Neural cell (in vitro differentiated cells): ENCODE measurements at regions not wholly inside any gene's neighbourhood (a gene's known extent, or its start where the extent isn't known, plus 50 kb on each side); places are given as distances from the start of the nearest gene placed in this dataset.

Experiments used
- H2AFZ ChIP-seq: fragments of 200-600, 300-800 bp; sonication (generic), shearing (Covaris generic); 2 replicates; pipeline ENCODE4 v1.6.0; 2014; ENCODE audit warnings: low read depth, mild to moderate bottlenecking, antibody characterized with exemption, low read length, moderate library complexity
- H3F3A ChIP-seq: fragments of 200-600 bp; shearing (Covaris generic); 2 replicates; pipeline ENCODE4 v1.6.1; 2016; ENCODE audit warnings: mild to moderate bottlenecking, moderate library complexity, mixed read lengths, antibody characterized with exemption, low read length; ENCODE audit not compliant: insufficient read depth, poor library complexity, severe bottlenecking
- H3K27ac ChIP-seq: fragments of 200-600, 300-800 bp; sonication (generic), shearing (Covaris generic); 2 replicates; pipeline ENCODE4 v1.5.1; 2014; ENCODE audit warnings: mild to moderate bottlenecking, low read length, moderate library complexity
- H3K27me3 ChIP-seq: fragments of 300-800, 200-600 bp; sonication (generic), shearing (Covaris generic); 2 replicates; pipeline ENCODE4 v1.6.0; 2014; ENCODE audit warnings: mild to moderate bottlenecking, low read depth, low read length, moderate library complexity; ENCODE audit not compliant: insufficient read depth
- H3K36me3 ChIP-seq: fragments of 300-800, 200-600 bp; sonication (generic), shearing (Covaris generic); 2 replicates; pipeline ENCODE4 v1.5.1; 2014; ENCODE audit warnings: mild to moderate bottlenecking, antibody characterized with exemption, low read length, moderate library complexity; ENCODE audit not compliant: insufficient read depth
- H3K4me2 ChIP-seq: fragments of 300-800, 200-600 bp; sonication (generic), shearing (Covaris generic); 2 replicates; pipeline ENCODE4 v1.6.0; 2014; ENCODE audit warnings: mild to moderate bottlenecking, low read length
- H3K4me3 ChIP-seq: fragments of 300-800, 200-600 bp; sonication (generic), shearing (Covaris generic); 2 replicates; pipeline ENCODE4 v1.5.1; 2014; ENCODE audit warnings: mild to moderate bottlenecking, low read length, moderate library complexity
- H3K79me2 ChIP-seq: fragments of 200-600 bp; shearing (Covaris generic); replicated peaks from 2 replicates; pipeline ENCODE4 v1.6.0; 2014; ENCODE audit warnings: mild to moderate bottlenecking, low read length, moderate library complexity; ENCODE audit not compliant: insufficient read depth
- H3K9ac ChIP-seq: fragments of 300-800, 200-600 bp; sonication (generic), shearing (Covaris generic); 2 replicates; pipeline ENCODE4 v1.6.1; 2016; ENCODE audit warnings: mild to moderate bottlenecking, low read length, mixed read lengths
- H3K9me2 ChIP-seq: fragments of 200-600 bp; shearing (Covaris generic); 2 replicates; pipeline ENCODE4 v1.6.1; 2016; ENCODE audit warnings: mild to moderate bottlenecking, low read length, mixed read lengths; ENCODE audit not compliant: insufficient read depth
- H3K9me3 ChIP-seq: fragments of 200-600, 300-800 bp; sonication (generic), shearing (Covaris generic); 2 replicates; pipeline ENCODE4 v1.6.1; 2016; ENCODE audit warnings: mild to moderate bottlenecking, mixed run types, low read length, moderate library complexity, mixed read lengths
- H4K20me1 ChIP-seq: fragments of 200-600 bp; shearing (Covaris generic); 2 replicates; pipeline ENCODE4 v1.6.1; 2016; ENCODE audit warnings: mild to moderate bottlenecking, mixed run types; ENCODE audit not compliant: insufficient read depth
- EP300 ChIP-seq: fragments of 450-650 bp; conservative IDR thresholded peaks from 2 replicates; pipeline ENCODE4 v1.6.1; 2014; ENCODE audit warnings: antibody characterized with exemption, mild to moderate bottlenecking, moderate library complexity; ENCODE audit not compliant: poor library complexity, severe bottlenecking
- EZH2 ChIP-seq: fragments of 200-600, 300-800 bp; shearing (Covaris generic), sonication (generic); IDR thresholded peaks from 2 replicates; pipeline ENCODE4 v1.6.1; 2014; ENCODE audit warnings: antibody characterized with exemption, low read length, borderline replicate concordance, mild to moderate bottlenecking; ENCODE audit not compliant: insufficient read depth, poor library complexity, severe bottlenecking
- MXI1 ChIP-seq: fragments of 450-650 bp; conservative IDR thresholded peaks from 2 replicates; pipeline ENCODE4 v1.6.1; 2014; ENCODE audit warnings: antibody characterized with exemption, mild to moderate bottlenecking; ENCODE audit not compliant: poor library complexity, severe bottlenecking
- POLR2AphosphoS5 ChIP-seq: IDR thresholded peaks from 2 replicates; pipeline ENCODE4 v1.6.1; 2012
- RAD21 ChIP-seq: fragments of 450-650 bp; conservative IDR thresholded peaks from 2 replicates; pipeline ENCODE4 v1.6.1; 2014; ENCODE audit warnings: antibody characterized with exemption, mild to moderate bottlenecking, moderate library complexity
- SMC3 ChIP-seq: fragments of 450-650 bp; conservative IDR thresholded peaks from 2 replicates; pipeline ENCODE4 v1.6.1; 2014; ENCODE audit warnings: antibody characterized with exemption, mild to moderate bottlenecking, moderate library complexity; ENCODE audit not compliant: poor library complexity
- TAF1 ChIP-seq: IDR thresholded peaks from 2 replicates; pipeline ENCODE4 v1.6.1; 2012; ENCODE audit warnings: low read depth
- TF ChIP-seq, protein P1 (sequence below): IDR thresholded peaks from 2 replicates; pipeline ENCODE4 v1.6.1; 2012; ENCODE audit warnings: borderline replicate concordance
- TF ChIP-seq, protein P2 (sequence below): fragments of 450-650 bp; IDR thresholded peaks from 2 replicates; pipeline ENCODE4 v1.5.1; 2014; ENCODE audit warnings: antibody characterized with exemption, mild to moderate bottlenecking, moderate library complexity; ENCODE audit not compliant: poor library complexity, severe bottlenecking

DNA sequence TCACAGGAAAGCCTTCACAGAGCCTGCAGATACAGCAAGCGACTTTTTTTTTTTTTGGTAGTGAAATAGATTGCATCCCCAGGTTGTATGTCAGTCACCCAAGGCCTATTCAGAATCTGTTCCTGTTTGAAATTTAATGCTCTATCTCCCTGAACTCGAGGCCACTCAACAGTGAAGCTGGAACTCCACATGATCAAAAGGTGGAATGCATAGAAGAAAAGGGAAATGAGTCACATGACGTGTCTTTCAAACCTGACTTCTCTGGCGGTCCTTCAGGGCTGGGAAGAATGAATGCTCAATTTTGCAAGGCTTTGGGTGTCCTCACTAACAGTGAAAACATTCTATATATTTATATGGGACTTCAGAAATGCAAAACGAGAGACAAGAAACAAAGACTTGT is 88.4 kb upstream of the B3GAT2 start:
- no peaks in the 10 kb centered on the region for H3K27me3 ChIP-seq
- no peak overlapping the region for H2AFZ ChIP-seq
- no peaks in the 10 kb centered on the region for H3K9me3 ChIP-seq
- TF ChIP-seq, protein P1, sequence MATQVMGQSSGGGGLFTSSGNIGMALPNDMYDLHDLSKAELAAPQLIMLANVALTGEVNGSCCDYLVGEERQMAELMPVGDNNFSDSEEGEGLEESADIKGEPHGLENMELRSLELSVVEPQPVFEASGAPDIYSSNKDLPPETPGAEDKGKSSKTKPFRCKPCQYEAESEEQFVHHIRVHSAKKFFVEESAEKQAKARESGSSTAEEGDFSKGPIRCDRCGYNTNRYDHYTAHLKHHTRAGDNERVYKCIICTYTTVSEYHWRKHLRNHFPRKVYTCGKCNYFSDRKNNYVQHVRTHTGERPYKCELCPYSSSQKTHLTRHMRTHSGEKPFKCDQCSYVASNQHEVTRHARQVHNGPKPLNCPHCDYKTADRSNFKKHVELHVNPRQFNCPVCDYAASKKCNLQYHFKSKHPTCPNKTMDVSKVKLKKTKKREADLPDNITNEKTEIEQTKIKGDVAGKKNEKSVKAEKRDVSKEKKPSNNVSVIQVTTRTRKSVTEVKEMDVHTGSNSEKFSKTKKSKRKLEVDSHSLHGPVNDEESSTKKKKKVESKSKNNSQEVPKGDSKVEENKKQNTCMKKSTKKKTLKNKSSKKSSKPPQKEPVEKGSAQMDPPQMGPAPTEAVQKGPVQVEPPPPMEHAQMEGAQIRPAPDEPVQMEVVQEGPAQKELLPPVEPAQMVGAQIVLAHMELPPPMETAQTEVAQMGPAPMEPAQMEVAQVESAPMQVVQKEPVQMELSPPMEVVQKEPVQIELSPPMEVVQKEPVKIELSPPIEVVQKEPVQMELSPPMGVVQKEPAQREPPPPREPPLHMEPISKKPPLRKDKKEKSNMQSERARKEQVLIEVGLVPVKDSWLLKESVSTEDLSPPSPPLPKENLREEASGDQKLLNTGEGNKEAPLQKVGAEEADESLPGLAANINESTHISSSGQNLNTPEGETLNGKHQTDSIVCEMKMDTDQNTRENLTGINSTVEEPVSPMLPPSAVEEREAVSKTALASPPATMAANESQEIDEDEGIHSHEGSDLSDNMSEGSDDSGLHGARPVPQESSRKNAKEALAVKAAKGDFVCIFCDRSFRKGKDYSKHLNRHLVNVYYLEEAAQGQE = no peak
- TF ChIP-seq SMC3 (no peak), EP300 (no peak), POLR2AphosphoS5 (no peak), EZH2 (no peak), MXI1 (no peak), RAD21 (no peak), TAF1 (no peak)
- TF ChIP-seq, protein P2, sequence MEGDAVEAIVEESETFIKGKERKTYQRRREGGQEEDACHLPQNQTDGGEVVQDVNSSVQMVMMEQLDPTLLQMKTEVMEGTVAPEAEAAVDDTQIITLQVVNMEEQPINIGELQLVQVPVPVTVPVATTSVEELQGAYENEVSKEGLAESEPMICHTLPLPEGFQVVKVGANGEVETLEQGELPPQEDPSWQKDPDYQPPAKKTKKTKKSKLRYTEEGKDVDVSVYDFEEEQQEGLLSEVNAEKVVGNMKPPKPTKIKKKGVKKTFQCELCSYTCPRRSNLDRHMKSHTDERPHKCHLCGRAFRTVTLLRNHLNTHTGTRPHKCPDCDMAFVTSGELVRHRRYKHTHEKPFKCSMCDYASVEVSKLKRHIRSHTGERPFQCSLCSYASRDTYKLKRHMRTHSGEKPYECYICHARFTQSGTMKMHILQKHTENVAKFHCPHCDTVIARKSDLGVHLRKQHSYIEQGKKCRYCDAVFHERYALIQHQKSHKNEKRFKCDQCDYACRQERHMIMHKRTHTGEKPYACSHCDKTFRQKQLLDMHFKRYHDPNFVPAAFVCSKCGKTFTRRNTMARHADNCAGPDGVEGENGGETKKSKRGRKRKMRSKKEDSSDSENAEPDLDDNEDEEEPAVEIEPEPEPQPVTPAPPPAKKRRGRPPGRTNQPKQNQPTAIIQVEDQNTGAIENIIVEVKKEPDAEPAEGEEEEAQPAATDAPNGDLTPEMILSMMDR = no peak
- no peak overlapping the region for H3K4me3 ChIP-seq
- H3K79me2 ChIP-seq = no peaks in the 10 kb centered on the region
- H3F3A ChIP-seq = no peaks in the 10 kb centered on the region
- H3K9me2 ChIP-seq = no peaks in the 10 kb centered on the region
- no peak overlapping the region for H3K4me2 ChIP-seq
- H3K9ac ChIP-seq = no peak overlapping the region
- no peaks in the 10 kb centered on the region for H4K20me1 ChIP-seq
- no peaks in the 10 kb centered on the region for H3K36me3 ChIP-seq
- H3K27ac ChIP-seq = no peak overlapping the region

GRCh38 chr6:71047417-71047816 is 90.6 kb upstream of the B3GAT2 start:
- Histone ChIP-seq H3K79me2 (no peaks in the 10 kb centered on the region), H2AFZ (no peak overlapping the region)

More at GRCh38 chr6:71047417-71047816, 90.6 kb upstream of the B3GAT2 start:
- Histone ChIP-seq H3K36me3 (no peaks in the 10 kb centered on the region), H3K4me3 (no peak overlapping the region), H3K9ac (no peak overlapping the region), H3K4me2 (no peak overlapping the region), H3K27ac (no peak overlapping the region), H3K9me3 (no peaks in the 10 kb centered on the region), H3F3A (no peaks in the 10 kb centered on the region), H3K9me2 (no peaks in the 10 kb centered on the region), H3K27me3 (no peaks in the 10 kb centered on the region), H4K20me1 (no peaks in the 10 kb centered on the region)
- TF ChIP-seq EP300 (no peak), RAD21 (no peak), EZH2 (no peak), POLR2AphosphoS5 (no peak), SMC3 (no peak), TAF1 (no peak), MXI1 (no peak)
- TF ChIP-seq, protein P1 = no peak
- TF ChIP-seq, protein P2 = no peak
